ENCODE measurements at regions not wholly inside any gene's neighbourhood (a gene's known extent, or its start where the extent isn't known, plus 50 kb on each side); places are given as distances from the start of the nearest gene placed in this dataset.

- Histone ChIP-seq H3K9me3 (ENCODE audit: control insufficient read depth, insufficient read depth, low read depth, low read length) (no peaks in the 10 kb centered on the region), H3K4me2 (ENCODE audit: extremely low read depth, insufficient read depth, low read length) (no peak overlapping the region), H4K20me1 (ENCODE audit: control insufficient read depth, extremely low read depth, insufficient read depth, low read length) (no peaks in the 10 kb centered on the region), H3K27me3 (ENCODE audit: control insufficient read depth, insufficient read depth, low read length) (no peaks in the 10 kb centered on the region), H3K79me2 (ENCODE audit: control insufficient read depth, insufficient read depth, low read length) (no peaks in the 10 kb centered on the region), H3K4me3 (replicated peaks in 1 of 4; ENCODE audit: control extremely low read depth in 1 of 4, insufficient read depth in 1 of 4, low read depth in 3 of 4, low read length in 4 of 4) (no peak overlapping the region), H3K27ac (ENCODE audit: insufficient read depth, low read length) (no peak overlapping the region), H3K36me3 (ENCODE audit: control insufficient read depth, insufficient read depth, low read length) (no peaks in the 10 kb centered on the region), H2AFZ (ENCODE audit: low read length) (no peak overlapping the region), H3K9ac (ENCODE audit: insufficient read depth, low read length) (no peak overlapping the region), H3K4me1 (ENCODE audit: control insufficient read depth, extremely low read depth, insufficient read depth, low read length) (no peaks in the 10 kb centered on the region)
- DNase-seq (ENCODE audit: low read depth in 2 of 2): no peak
- TF ChIP-seq, protein P1, sequence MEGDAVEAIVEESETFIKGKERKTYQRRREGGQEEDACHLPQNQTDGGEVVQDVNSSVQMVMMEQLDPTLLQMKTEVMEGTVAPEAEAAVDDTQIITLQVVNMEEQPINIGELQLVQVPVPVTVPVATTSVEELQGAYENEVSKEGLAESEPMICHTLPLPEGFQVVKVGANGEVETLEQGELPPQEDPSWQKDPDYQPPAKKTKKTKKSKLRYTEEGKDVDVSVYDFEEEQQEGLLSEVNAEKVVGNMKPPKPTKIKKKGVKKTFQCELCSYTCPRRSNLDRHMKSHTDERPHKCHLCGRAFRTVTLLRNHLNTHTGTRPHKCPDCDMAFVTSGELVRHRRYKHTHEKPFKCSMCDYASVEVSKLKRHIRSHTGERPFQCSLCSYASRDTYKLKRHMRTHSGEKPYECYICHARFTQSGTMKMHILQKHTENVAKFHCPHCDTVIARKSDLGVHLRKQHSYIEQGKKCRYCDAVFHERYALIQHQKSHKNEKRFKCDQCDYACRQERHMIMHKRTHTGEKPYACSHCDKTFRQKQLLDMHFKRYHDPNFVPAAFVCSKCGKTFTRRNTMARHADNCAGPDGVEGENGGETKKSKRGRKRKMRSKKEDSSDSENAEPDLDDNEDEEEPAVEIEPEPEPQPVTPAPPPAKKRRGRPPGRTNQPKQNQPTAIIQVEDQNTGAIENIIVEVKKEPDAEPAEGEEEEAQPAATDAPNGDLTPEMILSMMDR (conservative IDR thresholded peaks at IDR 0.05 in 1 of 2, IDR thresholded peaks at IDR 0.05 in 1 of 2; ENCODE audit: low read depth in 1 of 2, low read length in 2 of 2): no peak
- no peak for TF ChIP-seq EZH2 (IDR thresholded peaks at IDR 0.05; ENCODE audit: low read length, missing control alignments)
Observed at GRCh38 chr2:21331625-21332370, 208.0 kb downstream of the TDRD15 start.

GRCh38 chr2:21332993-21333625 lies 209.3 kb downstream of the TDRD15 start:
- no peaks in the 10 kb centered on the region for H3K36me3 ChIP-seq (ENCODE audit: control insufficient read depth, insufficient read depth, low read length)
- H3K4me1 ChIP-seq (ENCODE audit: control insufficient read depth, extremely low read depth, insufficient read depth, low read length): no peaks in the 10 kb centered on the region
- no peak overlapping the region for H3K9ac ChIP-seq (ENCODE audit: insufficient read depth, low read length)
- TF ChIP-seq EZH2 (IDR thresholded peaks at IDR 0.05; ENCODE audit: low read length, missing control alignments): no peak
- TF ChIP-seq, protein P1 (conservative IDR thresholded peaks at IDR 0.05 in 1 of 2, IDR thresholded peaks at IDR 0.05 in 1 of 2; ENCODE audit: low read depth in 1 of 2, low read length in 2 of 2): no peak
- H2AFZ ChIP-seq (ENCODE audit: low read length): no peak overlapping the region
- H3K79me2 ChIP-seq (ENCODE audit: control insufficient read depth, insufficient read depth, low read length): no peaks in the 10 kb centered on the region
- no peaks in the 10 kb centered on the region for H4K20me1 ChIP-seq (ENCODE audit: control insufficient read depth, extremely low read depth, insufficient read depth, low read length)
- no peaks in the 10 kb centered on the region for H3K9me3 ChIP-seq (ENCODE audit: control insufficient read depth, insufficient read depth, low read depth, low read length)
- H3K4me2 ChIP-seq (ENCODE audit: extremely low read depth, insufficient read depth, low read length): no peak overlapping the region
- no peaks in the 10 kb centered on the region for H3K27me3 ChIP-seq (ENCODE audit: control insufficient read depth, insufficient read depth, low read length)
- DNase-seq (ENCODE audit: low read depth in 2 of 2): no peak
- H3K27ac ChIP-seq (ENCODE audit: insufficient read depth, low read length): no peak overlapping the region
- H3K4me3 ChIP-seq (replicated peaks in 1 of 4; ENCODE audit: control extremely low read depth in 1 of 4, insufficient read depth in 1 of 4, low read depth in 3 of 4, low read length in 4 of 4): no peak overlapping the region

DNA sequence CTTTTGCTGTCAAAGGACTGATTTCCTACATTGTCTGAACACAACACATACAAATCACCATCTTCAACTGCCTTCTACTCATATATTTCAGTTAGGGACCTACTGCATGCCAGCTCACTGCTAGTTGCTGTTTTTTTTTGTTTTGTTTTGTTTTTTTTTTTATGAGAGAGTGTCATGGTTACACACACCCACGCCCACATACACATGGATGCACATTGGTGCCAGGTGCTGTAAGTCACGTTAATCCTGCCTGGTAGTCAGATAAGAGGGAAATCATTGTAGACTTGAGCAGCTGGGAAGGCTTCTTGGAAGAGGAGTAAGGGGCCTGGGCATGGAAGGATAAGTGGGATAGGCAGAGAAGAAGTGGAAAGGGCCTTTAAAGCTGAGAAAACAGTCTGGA lies 209.9 kb downstream of the TDRD15 start:
- Histone ChIP-seq H3K4me3 (replicated peaks in 1 of 4; ENCODE audit: control extremely low read depth in 1 of 4, insufficient read depth in 1 of 4, low read depth in 3 of 4, low read length in 4 of 4) (no peak overlapping the region), H3K4me1 (ENCODE audit: control insufficient read depth, extremely low read depth, insufficient read depth, low read length) (no peaks in the 10 kb centered on the region), H4K20me1 (ENCODE audit: control insufficient read depth, extremely low read depth, insufficient read depth, low read length) (no peaks in the 10 kb centered on the region), H3K9ac (ENCODE audit: insufficient read depth, low read length) (no peak overlapping the region), H3K27ac (ENCODE audit: insufficient read depth, low read length) (no peak overlapping the region), H3K9me3 (ENCODE audit: control insufficient read depth, insufficient read depth, low read depth, low read length) (no peaks in the 10 kb centered on the region), H2AFZ (ENCODE audit: low read length) (no peak overlapping the region), H3K27me3 (ENCODE audit: control insufficient read depth, insufficient read depth, low read length) (no peaks in the 10 kb centered on the region), H3K36me3 (ENCODE audit: control insufficient read depth, insufficient read depth, low read length) (no peaks in the 10 kb centered on the region), H3K4me2 (ENCODE audit: extremely low read depth, insufficient read depth, low read length) (no peak overlapping the region), H3K79me2 (ENCODE audit: control insufficient read depth, insufficient read depth, low read length) (no peaks in the 10 kb centered on the region)
- no peak for DNase-seq (ENCODE audit: low read depth in 2 of 2)
- TF ChIP-seq EZH2 (IDR thresholded peaks at IDR 0.05; ENCODE audit: low read length, missing control alignments): no peak
- TF ChIP-seq, protein P1 (conservative IDR thresholded peaks at IDR 0.05 in 1 of 2, IDR thresholded peaks at IDR 0.05 in 1 of 2; ENCODE audit: low read depth in 1 of 2, low read length in 2 of 2): no peak
